Esophagus muscularis mucosa (tissue), 4 donors: ENCODE measurements at regions not wholly inside any gene's neighbourhood (a gene's known extent, or its start where the extent isn't known, plus 50 kb on each side); places are given as distances from the start of the nearest gene placed in this dataset.

Experiments used
- DNase-seq: peaks from one replicate; pipeline ENCODE4 v3.0.0-alpha.2; 2017; ENCODE audit errors: extremely low spot score
- H3K27ac ChIP-seq, 4 donors: fragments of 200-600 bp; sonication (generic); replicated peaks in 1 of 4; 1 replicate in 3 of 4; 2 replicates in 1 of 4; pipeline ENCODE4 v1.5.1; 2016 to 2019; ENCODE audit warnings: mild to moderate bottlenecking in 1 of 4
- H3K27me3 ChIP-seq, 4 donors: fragments of 200-600 bp; sonication (generic); one replicate each; pipeline versions ENCODE4 v1.5.1 to v1.6.0; 2016 to 2019
- H3K36me3 ChIP-seq, 4 donors: fragments of 200-600 bp; sonication (generic); one replicate each; pipeline ENCODE4 v1.5.1; 2016 to 2019
- H3K4me1 ChIP-seq, 4 donors: fragments of 200-600 bp; sonication (generic); one replicate each; pipeline ENCODE4 v1.5.1; 2016 to 2019
- H3K4me3 ChIP-seq, 4 donors: fragments of 200-600 bp; sonication (generic); 1 replicate in 2 of 4; 2 replicates in 2 of 4; pipeline ENCODE4 v1.5.1; 2016 to 2019; ENCODE audit warnings: mild to moderate bottlenecking in 4 of 4, moderate library complexity in 1 of 4
- H3K9me3 ChIP-seq, 4 donors: fragments of 200-600 bp; sonication (generic); 1 replicate in 3 of 4; 2 replicates in 1 of 4; pipeline ENCODE4 v1.5.1; 2016 to 2019
- CTCF ChIP-seq, 3 experiments: fragments of 200-600 bp in 2 of 3; fragments of 450-650 bp in 1 of 3; sonication (generic) in 2 of 3; IDR thresholded peaks; one replicate each; pipeline ENCODE4 v1.5.1; 2017 to 2019; ENCODE audit warnings: antibody characterized with exemption in 3 of 3, mild to moderate bottlenecking in 2 of 3, moderate library complexity in 1 of 3
- EP300 ChIP-seq: sonication (generic); formaldehyde crosslinking; IDR thresholded peaks from one replicate; pipeline ENCODE4 v1.6.1; 2017; ENCODE audit warnings: antibody characterized with exemption
- POLR2A ChIP-seq: fragments of 450-650 bp; IDR thresholded peaks from one replicate; pipeline ENCODE4 v1.6.1; 2017; ENCODE audit warnings: antibody characterized with exemption, moderate library complexity, mild to moderate bottlenecking, low read depth
- POLR2AphosphoS5 ChIP-seq, 2 donors: sonication (generic); formaldehyde crosslinking; IDR thresholded peaks; one replicate each; pipeline ENCODE4 v1.6.1; 2017; ENCODE audit warnings: antibody characterized with exemption in 2 of 2
- WGBS: methylation state at CpG from one replicate; pipeline ENCODE4 v1.1.5; 2018; 5-methylcytosine and 5-hydroxymethylcytosine counted together
- intact Hi-C: fragments of 100-400 bp; cut with DNase I; formaldehyde crosslinking; loops from one replicate; pipeline ENCODE4 v1.15.1; 2023

GRCh38 chr1:188877668-188878067 lies 1600.0 kb downstream of the BRINP3 start:
- Histone ChIP-seq H3K27ac (no peak overlapping the region), H3K4me3 (no peak overlapping the region), H3K27me3 (no peaks in the 10 kb centered on the region), H3K4me1 (no peaks in the 10 kb centered on the region), H3K9me3 (no peaks in the 10 kb centered on the region), H3K36me3 (no peaks in the 10 kb centered on the region)
- TF ChIP-seq POLR2AphosphoS5 (IDR thresholded peaks at IDR 0.05) (no peak), EP300 (no peak), CTCF (IDR thresholded peaks at IDR 0.05) (no peak), POLR2A (no peak)
- WGBS, result 86% methylated on average over 2 of the region's 2 CpGs
- intact Hi-C loops, result no loop called here
- DNase-seq, result no peak

- Histone ChIP-seq H3K4me3 (no peak overlapping the region), H3K27ac (no peak overlapping the region), H3K36me3 (no peaks in the 10 kb centered on the region), H3K9me3 (no peaks in the 10 kb centered on the region), H3K4me1 (no peaks in the 10 kb centered on the region), H3K27me3 (no peaks in the 10 kb centered on the region)
- intact Hi-C loops, result no loop called here
- 61% methylated on average over 3 of the region's 3 CpGs for WGBS
- no peak for DNase-seq
- TF ChIP-seq EP300, result no peak
- TF ChIP-seq POLR2A, result no peak
- TF ChIP-seq CTCF (IDR thresholded peaks at IDR 0.05), result no peak
- no peak for TF ChIP-seq POLR2AphosphoS5 (IDR thresholded peaks at IDR 0.05)
Observed at GRCh38 chr1:188888386-188888785, 1589.3 kb downstream of the BRINP3 start.

GRCh38 chr1:188889166-188889565 lies 1588.5 kb downstream of the BRINP3 start:
- H3K36me3 ChIP-seq, result no peaks in the 10 kb centered on the region
- no peaks in the 10 kb centered on the region for H3K27me3 ChIP-seq
- H3K27ac ChIP-seq, result no peak overlapping the region
- 98% methylated on average over 7 of the region's 7 CpGs for WGBS
- no peak for DNase-seq
- intact Hi-C loops, result no loop called here
- no peaks in the 10 kb centered on the region for H3K9me3 ChIP-seq
- no peaks in the 10 kb centered on the region for H3K4me1 ChIP-seq
- H3K4me3 ChIP-seq, result no peak overlapping the region
- TF ChIP-seq CTCF (IDR thresholded peaks at IDR 0.05) (no peak), POLR2AphosphoS5 (IDR thresholded peaks at IDR 0.05) (no peak), POLR2A (no peak), EP300 (no peak)

GRCh38 chr1:188891958-188892357 lies 1585.7 kb downstream of the BRINP3 start:
- no peaks in the 10 kb centered on the region for H3K9me3 ChIP-seq
- TF ChIP-seq EP300 (no peak), POLR2A (no peak), CTCF (IDR thresholded peaks at IDR 0.05) (no peak), POLR2AphosphoS5 (IDR thresholded peaks at IDR 0.05) (no peak)
- H3K4me1 ChIP-seq, result no peaks in the 10 kb centered on the region
- WGBS, result 89% methylated on average over 4 of the region's 4 CpGs
- intact Hi-C loops, result no loop called here
- no peaks in the 10 kb centered on the region for H3K27me3 ChIP-seq
- H3K27ac ChIP-seq, result no peak overlapping the region
- no peak overlapping the region for H3K4me3 ChIP-seq
- DNase-seq, result no peak
- no peaks in the 10 kb centered on the region for H3K36me3 ChIP-seq

- Histone ChIP-seq H3K36me3 (no peaks in the 10 kb centered on the region), H3K9me3 (no peaks in the 10 kb centered on the region), H3K27me3 (no peaks in the 10 kb centered on the region), H3K4me1 (no peaks in the 10 kb centered on the region), H3K4me3 (no peak overlapping the region), H3K27ac (no peak overlapping the region)
- DNase-seq, result no peak
- 80% methylated on average over 3 of the region's 3 CpGs for WGBS
- TF ChIP-seq EP300 (no peak), CTCF (IDR thresholded peaks at IDR 0.05) (no peak), POLR2A (no peak), POLR2AphosphoS5 (IDR thresholded peaks at IDR 0.05) (no peak)
- intact Hi-C loops, result no loop called here
Observed at GRCh38 chr1:188895611-188896010, 1582.1 kb downstream of the BRINP3 start.
